ENCODE measurements at regions not wholly inside any gene's neighbourhood (a gene's known extent, or its start where the extent isn't known, plus 50 kb on each side); places are given as distances from the start of the nearest gene placed in this dataset.

- intact Hi-C loops (cut with micrococcal nuclease), result no loop called here
Measured at GRCh38 chr5:163633926-163634460, 128.6 kb downstream of the MAT2B start.

GRCh38 chr5:163635631-163636030 is 130.2 kb downstream of the MAT2B start:
- no peak overlapping the region for H3K4me3 ChIP-seq (ENCODE audit: low read length)
- no peak overlapping the region for H3K4me3 Mint-ChIP-seq
- no peak for TF ChIP-seq CTCF (IDR thresholded peaks at IDR 0.05)
- no peaks in the 10 kb centered on the region for H3K27me3 ChIP-seq (ENCODE audit: control insufficient read depth, insufficient read depth, low read length)
- H3K27ac Mint-ChIP-seq, result no peak overlapping the region
- no peak overlapping the region for H3K27ac ChIP-seq (ENCODE audit: low read length)
- no peaks in the 10 kb centered on the region for H3K9me3 ChIP-seq (ENCODE audit: control insufficient read depth, insufficient read depth, low read length)
- H3K36me3 ChIP-seq (ENCODE audit: control insufficient read depth, insufficient read depth, low read length), result no peaks in the 10 kb centered on the region
- no peaks in the 10 kb centered on the region for H3K4me1 Mint-ChIP-seq
- no peak for DNase-seq
- H3K4me1 ChIP-seq (ENCODE audit: control insufficient read depth, insufficient read depth, low read length), result no peaks in the 10 kb centered on the region
- H3K27me3 Mint-ChIP-seq (ENCODE audit: low read depth in 2 of 2), result no peaks in the 10 kb centered on the region
- H3K36me3 Mint-ChIP-seq, result no peaks in the 10 kb centered on the region
- ATAC-seq, result no peak
- 88% methylated on average over 2 of the region's 2 CpGs for WGBS (ENCODE audit: insufficient coverage)
- intact Hi-C loops (cut with micrococcal nuclease), result no loop called here
- H3K9me3 Mint-ChIP-seq, result peaks cover 4 to 5% of the 10 kb centered on the region in 2 donors

More at GRCh38 chr5:163633926-163634460, 128.6 kb downstream of the MAT2B start:
- DNase-seq (no peak), ATAC-seq (no peak)
- Histone ChIP-seq H3K4me1 (ENCODE audit: control insufficient read depth, insufficient read depth, low read length) (no peaks in the 10 kb centered on the region), H3K9me3 (ENCODE audit: control insufficient read depth, insufficient read depth, low read length) (no peaks in the 10 kb centered on the region), H3K4me3 (ENCODE audit: low read length) (no peak overlapping the region), H3K27me3 (ENCODE audit: control insufficient read depth, insufficient read depth, low read length) (no peaks in the 10 kb centered on the region), H3K27ac (ENCODE audit: low read length) (no peak overlapping the region), H3K36me3 (ENCODE audit: control insufficient read depth, insufficient read depth, low read length) (no peaks in the 10 kb centered on the region)
- 82% methylated on average over 3 of the region's 3 CpGs for WGBS (ENCODE audit: insufficient coverage)
- Mint-ChIP-seq H3K4me3 (no peak overlapping the region), H3K27ac (no peak overlapping the region), H3K36me3 (no peaks in the 10 kb centered on the region), H3K27me3 (ENCODE audit: low read depth in 2 of 2) (no peaks in the 10 kb centered on the region), H3K9me3 (peaks cover 5 to 7% of the 10 kb centered on the region in 2 donors), H3K4me1 (no peaks in the 10 kb centered on the region)
- TF ChIP-seq CTCF (IDR thresholded peaks at IDR 0.05), result no peak

GRCh38 chr5:163642904-163643303 is 137.5 kb downstream of the MAT2B start:
- peaks cover 2 to 4% of the 10 kb centered on the region in 2 donors for H3K9me3 Mint-ChIP-seq
- ATAC-seq, result no peak
- TF ChIP-seq CTCF (IDR thresholded peaks at IDR 0.05), result no peak
- H3K4me1 ChIP-seq (ENCODE audit: control insufficient read depth, insufficient read depth, low read length), result no peaks in the 10 kb centered on the region
- intact Hi-C loops (cut with micrococcal nuclease), result no loop called here
- H3K27ac ChIP-seq (ENCODE audit: low read length), result no peak overlapping the region
- H3K36me3 ChIP-seq (ENCODE audit: control insufficient read depth, insufficient read depth, low read length), result no peaks in the 10 kb centered on the region
- H3K27me3 ChIP-seq (ENCODE audit: control insufficient read depth, insufficient read depth, low read length), result no peaks in the 10 kb centered on the region
- no peak for DNase-seq
- H3K9me3 ChIP-seq (ENCODE audit: control insufficient read depth, insufficient read depth, low read length), result no peaks in the 10 kb centered on the region
- no peak overlapping the region for H3K4me3 Mint-ChIP-seq
- no peak overlapping the region for H3K4me3 ChIP-seq (ENCODE audit: low read length)
- H3K36me3 Mint-ChIP-seq, result no peaks in the 10 kb centered on the region
- H3K4me1 Mint-ChIP-seq, result no peaks in the 10 kb centered on the region
- 66% methylated on average over 4 of the region's 4 CpGs for WGBS (ENCODE audit: insufficient coverage)
- no peaks in the 10 kb centered on the region for H3K27me3 Mint-ChIP-seq (ENCODE audit: low read depth in 2 of 2)
- H3K27ac Mint-ChIP-seq, result no peak overlapping the region

All from natural killer cell (primary cell).